ENCODE measurements at regions not wholly inside any gene's neighbourhood (a gene's known extent, or its start where the extent isn't known, plus 50 kb on each side); places are given as distances from the start of the nearest gene placed in this dataset.
"Not testable (repeated sequence)": the region's sequence is repeated elsewhere in the genome, so short reads cannot be mapped to it uniquely, and the experiment has no call there.

GRCh38 chr3:24687671-24688070, 193.0 kb upstream of the THRB start:
- no peak for DNase-seq (ENCODE audit: low read depth, low spot score)
- no peak overlapping the region for H3K4me3 ChIP-seq (ENCODE audit: low read depth, low read length)
- in situ Hi-C loops (cut with HindIII; ENCODE audit: low sequenced_read_pairs): no loop called here
- TF ChIP-seq CTCF (IDR thresholded peaks at IDR 0.05; ENCODE audit: low read depth, low read length): no peak

GRCh38 chr3:24688446-24689148, 193.9 kb upstream of the THRB start:
- no peak for TF ChIP-seq CTCF (IDR thresholded peaks at IDR 0.05; ENCODE audit: low read depth, low read length)
- in situ Hi-C loops (cut with HindIII; ENCODE audit: low sequenced_read_pairs): no loop called here
- DNase-seq (ENCODE audit: low read depth, low spot score): peak; percentile 51
- no peak overlapping the region for H3K4me3 ChIP-seq (ENCODE audit: low read depth, low read length)

GRCh38 chr3:24689353-24689752, 194.7 kb upstream of the THRB start:
- in situ Hi-C loops (cut with HindIII; ENCODE audit: low sequenced_read_pairs): no loop called here
- TF ChIP-seq CTCF (IDR thresholded peaks at IDR 0.05; ENCODE audit: low read depth, low read length): no peak
- no peak overlapping the region for H3K4me3 ChIP-seq (ENCODE audit: low read depth, low read length)
- no peak for DNase-seq (ENCODE audit: low read depth, low spot score)

GRCh38 chr3:24690777-24691176, 196.1 kb upstream of the THRB start:
- no peak overlapping the region for H3K4me3 ChIP-seq (ENCODE audit: low read depth, low read length)
- in situ Hi-C loops (cut with HindIII; ENCODE audit: low sequenced_read_pairs): no loop called here
- no peak for TF ChIP-seq CTCF (IDR thresholded peaks at IDR 0.05; ENCODE audit: low read depth, low read length)
- DNase-seq (ENCODE audit: low read depth, low spot score): no peak

GRCh38 chr3:24699078-24699477, 204.4 kb upstream of the THRB start:
- in situ Hi-C loops (cut with HindIII; ENCODE audit: low sequenced_read_pairs); DNase-seq (ENCODE audit: low read depth, low spot score): not testable (repeated sequence)

GRCh38 chr3:24704496-24704895, 209.8 kb upstream of the THRB start:
- no peak overlapping the region for H3K4me3 ChIP-seq (ENCODE audit: low read depth, low read length)
- TF ChIP-seq CTCF (IDR thresholded peaks at IDR 0.05; ENCODE audit: low read depth, low read length): no peak
- in situ Hi-C loops (cut with HindIII; ENCODE audit: low sequenced_read_pairs): no loop called here
- DNase-seq (ENCODE audit: low read depth, low spot score): peak; percentile 65

More at GRCh38 chr3:24699078-24699477, 204.4 kb upstream of the THRB start:
- H3K4me3 ChIP-seq (ENCODE audit: low read depth, low read length): not testable (repeated sequence)

- in situ Hi-C loops (cut with HindIII; ENCODE audit: low sequenced_read_pairs): no loop called here
- H3K4me3 ChIP-seq (ENCODE audit: low read depth, low read length): no peak overlapping the region
- TF ChIP-seq CTCF (IDR thresholded peaks at IDR 0.05; ENCODE audit: low read depth, low read length): no peak
- no peak for DNase-seq (ENCODE audit: low read depth, low spot score)
These were observed 213.3 kb upstream of the THRB start for GRCh38 chr3:24707936-24708335.

Data from astrocyte of the spinal cord (primary cell).